Naive thymus-derived CD8-positive, alpha-beta T cell (primary cell): ENCODE measurements at regions not wholly inside any gene's neighbourhood (a gene's known extent, or its start where the extent isn't known, plus 50 kb on each side); places are given as distances from the start of the nearest gene placed in this dataset.

Experiments used
- ATAC-seq, 2 donors: fragments of 150-1000 bp; cut with Tn5 transposase in 1 of 2; sonication (Bioruptor Pico), chemical (Tn5 transposase) in 1 of 2; 1 replicate in 1 of 2; 2 replicates in 1 of 2; pipeline ENCODE4 v1.10.0; 2021; ENCODE audit warnings: mild to moderate bottlenecking in 2 of 2, moderate library complexity in 2 of 2
- POLR2A ChIA-PET: fragments of 350-600 bp; sonication (Branson Sonifier 250); formaldehyde crosslinking; loops from one replicate; lab custom pipeline; 2021; ENCODE audit warnings: antibody characterized with exemption; lab: Charles Lee
- DNase-seq, 10 donors: peaks; one replicate each; pipeline versions ENCODE4 v3.0.0 to v3.0.0-alpha.2; 2020 to 2022
- H3K27ac Mint-ChIP-seq, 10 donors: one replicate each; pipeline ENCODE4 v1.8.0; 2020 to 2022; ENCODE audit warnings: mild to moderate bottlenecking in 10 of 10, mixed read lengths in 10 of 10, moderate library complexity in 4 of 10, inconsistent platforms in 1 of 10
- H3K27me3 Mint-ChIP-seq, 5 donors: one replicate each; pipeline ENCODE4 v1.8.0; 2021 to 2022; ENCODE audit warnings: mixed read lengths in 5 of 5
- H3K36me3 Mint-ChIP-seq, 3 donors: one replicate each; pipeline ENCODE4 v1.8.0; 2020 to 2022; ENCODE audit warnings: mixed read lengths in 3 of 3, mild to moderate bottlenecking in 2 of 3, inconsistent platforms in 1 of 3
- H3K4me1 Mint-ChIP-seq, 4 donors: one replicate each; pipeline ENCODE4 v1.8.0; 2021 to 2022; ENCODE audit warnings: mixed read lengths in 4 of 4
- H3K4me3 Mint-ChIP-seq, 10 donors: one replicate each; pipeline ENCODE4 v1.8.0; 2020 to 2022; ENCODE audit warnings: mild to moderate bottlenecking in 10 of 10, mixed read lengths in 10 of 10, moderate library complexity in 6 of 10, inconsistent platforms in 1 of 10
- H3K9me3 Mint-ChIP-seq, 9 donors: one replicate each; pipeline ENCODE4 v1.8.0; 2020 to 2022; ENCODE audit warnings: mixed read lengths in 9 of 9, mild to moderate bottlenecking in 3 of 9, inconsistent platforms in 1 of 9, moderate library complexity in 1 of 9

GRCh38 chr6:100944644-100945043 is 63.5 kb upstream of the ASCC3 start:
- POLR2A ChIA-PET = no interaction called here
- ATAC-seq (no peak), DNase-seq (no peak)
- Mint-ChIP-seq H3K27ac (no peak overlapping the region), H3K4me1 (no peaks in the 10 kb centered on the region), H3K4me3 (no peak overlapping the region), H3K9me3 (peaks cover 0 to 55% (median 19%) of the 10 kb centered on the region in 9 donors), H3K36me3 (peaks cover 0 to 26% (median 0%) of the 10 kb centered on the region in 3 donors), H3K27me3 (peaks cover 0 to 36% (median 13%) of the 10 kb centered on the region in 5 donors)

- no peak overlapping the region for H3K4me3 Mint-ChIP-seq
- POLR2A ChIA-PET = no interaction called here
- H3K36me3 Mint-ChIP-seq = peaks cover 0 to 22% (median 0%) of the 10 kb centered on the region in 3 donors
- H3K27ac Mint-ChIP-seq = no peak overlapping the region
- peaks cover 2 to 45% (median 13%) of the 10 kb centered on the region in 5 donors for H3K27me3 Mint-ChIP-seq
- H3K9me3 Mint-ChIP-seq = peaks cover 0 to 50% (median 19%) of the 10 kb centered on the region in 9 donors
- H3K4me1 Mint-ChIP-seq = no peaks in the 10 kb centered on the region
- ATAC-seq = no peak
- DNase-seq = no peak
These were observed 65.0 kb upstream of the ASCC3 start for GRCh38 chr6:100946021-100946540.

- Mint-ChIP-seq H3K9me3 (peaks cover 0 to 43% (median 15%) of the 10 kb centered on the region in 9 donors), H3K4me1 (no peaks in the 10 kb centered on the region), H3K36me3 (peaks cover 0 to 22% (median 0%) of the 10 kb centered on the region in 3 donors), H3K4me3 (no peak overlapping the region), H3K27ac (no peak overlapping the region), H3K27me3 (peaks cover 2 to 45% (median 12%) of the 10 kb centered on the region in 5 donors)
- POLR2A ChIA-PET = no interaction called here
- no peak for ATAC-seq
- DNase-seq = no peak
These were observed 65.6 kb upstream of the ASCC3 start for GRCh38 chr6:100946711-100947110.

- DNase-seq (no peak), ATAC-seq (no peak)
- Mint-ChIP-seq H3K27me3 (peaks cover 2 to 48% (median 10%) of the 10 kb centered on the region in 5 donors), H3K4me1 (no peaks in the 10 kb centered on the region), H3K27ac (no peak overlapping the region), H3K36me3 (peaks cover 0 to 22% (median 0%) of the 10 kb centered on the region in 3 donors), H3K9me3 (peaks cover 0 to 38% (median 12%) of the 10 kb centered on the region in 9 donors), H3K4me3 (no peak overlapping the region)
- POLR2A ChIA-PET = no interaction called here
These were observed 67.4 kb upstream of the ASCC3 start for GRCh38 chr6:100948381-100949133.

- peaks cover 0 to 26% (median 11%) of the 10 kb centered on the region in 9 donors for H3K9me3 Mint-ChIP-seq
These were observed 70.9 kb upstream of the ASCC3 start for GRCh38 chr6:100952006-100952405.

GRCh38 chr6:100959280-100959679 is 78.2 kb upstream of the ASCC3 start:
- no peak for ATAC-seq
- no peak for DNase-seq
- POLR2A ChIA-PET = no interaction called here
- Mint-ChIP-seq H3K36me3 (no peaks in the 10 kb centered on the region), H3K4me1 (no peaks in the 10 kb centered on the region), H3K9me3 (peaks cover 0 to 2% (median 0%) of the 10 kb centered on the region in 9 donors), H3K27ac (no peak overlapping the region), H3K27me3 (peaks cover 0 to 11% (median 5%) of the 10 kb centered on the region in 5 donors), H3K4me3 (no peak overlapping the region)

More at GRCh38 chr6:100952006-100952405, 70.9 kb upstream of the ASCC3 start:
- Mint-ChIP-seq H3K27ac (no peak overlapping the region), H3K27me3 (peaks cover 0 to 28% (median 6%) of the 10 kb centered on the region in 5 donors), H3K36me3 (peaks cover 0 to 15% (median 0%) of the 10 kb centered on the region in 3 donors), H3K4me3 (no peak overlapping the region), H3K4me1 (no peaks in the 10 kb centered on the region)
- no peak for ATAC-seq
- POLR2A ChIA-PET = no interaction called here
- no peak for DNase-seq

GRCh38 chr6:100962466-100962865 is 81.3 kb upstream of the ASCC3 start:
- Mint-ChIP-seq H3K4me3 (no peak overlapping the region), H3K4me1 (no peaks in the 10 kb centered on the region), H3K36me3 (no peaks in the 10 kb centered on the region), H3K27me3 (peaks cover 0 to 14% (median 8%) of the 10 kb centered on the region in 5 donors), H3K9me3 (peaks cover 0 to 4% (median 0%) of the 10 kb centered on the region in 9 donors), H3K27ac (no peak overlapping the region)
- DNase-seq (no peak), ATAC-seq (no peak)
- POLR2A ChIA-PET = no interaction called here

- Mint-ChIP-seq H3K4me3 (no peak overlapping the region), H3K4me1 (no peaks in the 10 kb centered on the region), H3K27ac (no peak overlapping the region), H3K36me3 (peaks cover 0 to 5% (median 0%) of the 10 kb centered on the region in 3 donors), H3K9me3 (peaks cover 0 to 17% (median 5%) of the 10 kb centered on the region in 9 donors), H3K27me3 (peaks cover 8 to 27% (median 16%) of the 10 kb centered on the region in 5 donors)
- ATAC-seq (no peak), DNase-seq (no peak)
- POLR2A ChIA-PET = no interaction called here
These were observed 83.9 kb upstream of the ASCC3 start for GRCh38 chr6:100965067-100965466.

GRCh38 chr6:100968949-100969348 is 87.8 kb upstream of the ASCC3 start:
- Mint-ChIP-seq H3K36me3 (peaks cover 0 to 18% (median 0%) of the 10 kb centered on the region in 3 donors), H3K27ac (no peak overlapping the region), H3K27me3 (peaks cover 8 to 26% (median 16%) of the 10 kb centered on the region in 5 donors), H3K4me1 (no peaks in the 10 kb centered on the region), H3K4me3 (no peak overlapping the region), H3K9me3 (peaks cover 0 to 46% (median 18%) of the 10 kb centered on the region in 9 donors)
- ATAC-seq = no peak
- POLR2A ChIA-PET = no interaction called here
- DNase-seq = no peak

GRCh38 chr6:100979267-100979666 is 98.1 kb upstream of the ASCC3 start:
- H3K27me3 Mint-ChIP-seq = peaks cover 0 to 1% (median 0%) of the 10 kb centered on the region in 5 donors
- no peak overlapping the region for H3K27ac Mint-ChIP-seq
- no peak overlapping the region for H3K4me3 Mint-ChIP-seq
- H3K36me3 Mint-ChIP-seq = peaks cover 0 to 5% (median 0%) of the 10 kb centered on the region in 3 donors
- H3K4me1 Mint-ChIP-seq = no peaks in the 10 kb centered on the region
- DNase-seq = no peak
- H3K9me3 Mint-ChIP-seq = peaks cover 0 to 13% (median 0%) of the 10 kb centered on the region in 9 donors
- POLR2A ChIA-PET = no interaction called here
- ATAC-seq = no peak

GRCh38 chr6:100980949-100981348 is 99.8 kb upstream of the ASCC3 start:
- no peak for ATAC-seq
- no peak overlapping the region for H3K4me3 Mint-ChIP-seq
- H3K36me3 Mint-ChIP-seq = peaks cover 0 to 5% (median 0%) of the 10 kb centered on the region in 3 donors
- no peak for DNase-seq
- H3K4me1 Mint-ChIP-seq = no peaks in the 10 kb centered on the region
- peaks cover 0 to 16% (median 2%) of the 10 kb centered on the region in 9 donors for H3K9me3 Mint-ChIP-seq
- POLR2A ChIA-PET = no interaction called here
- peaks cover 0 to 1% (median 0%) of the 10 kb centered on the region in 5 donors for H3K27me3 Mint-ChIP-seq
- H3K27ac Mint-ChIP-seq = no peak overlapping the region

GRCh38 chr6:100986921-100987320 is 105.8 kb upstream of the ASCC3 start:
- Mint-ChIP-seq H3K36me3 (peaks cover 0 to 5% (median 0%) of the 10 kb centered on the region in 3 donors), H3K4me3 (no peak overlapping the region), H3K27ac (no peak overlapping the region), H3K4me1 (no peaks in the 10 kb centered on the region), H3K27me3 (peaks cover 0 to 1% (median 0%) of the 10 kb centered on the region in 5 donors), H3K9me3 (peaks cover 0 to 16% (median 2%) of the 10 kb centered on the region in 9 donors)
- POLR2A ChIA-PET = no interaction called here
- no peak for ATAC-seq
- no peak for DNase-seq

GRCh38 chr6:100987556-100987955 is 106.4 kb upstream of the ASCC3 start:
- Mint-ChIP-seq H3K4me3 (no peak overlapping the region), H3K36me3 (peaks cover 0 to 5% (median 0%) of the 10 kb centered on the region in 3 donors), H3K27ac (no peak overlapping the region), H3K9me3 (peaks cover 0 to 16% (median 4%) of the 10 kb centered on the region in 9 donors), H3K4me1 (no peaks in the 10 kb centered on the region), H3K27me3 (peaks cover 0 to 1% (median 0%) of the 10 kb centered on the region in 5 donors)
- ATAC-seq (no peak), DNase-seq (no peak)
- POLR2A ChIA-PET = no interaction called here
